ENCODE measurements at regions not wholly inside any gene's neighbourhood (a gene's known extent, or its start where the extent isn't known, plus 50 kb on each side); places are given as distances from the start of the nearest gene placed in this dataset.

GRCh38 chr6:155787168-155787567, 331.5 kb upstream of the NOX3 start:
- no peak for TF ChIP-seq CTCF (conservative IDR thresholded peaks at IDR 0.05 in 1 of 2, IDR thresholded peaks at IDR 0.05 in 1 of 2; ENCODE audit: extremely low read depth in 1 of 2, insufficient read depth in 1 of 2, low read depth in 1 of 2, low read length in 2 of 2)
- TF ChIP-seq EZH2 (IDR thresholded peaks at IDR 0.05; ENCODE audit: borderline replicate concordance, low read length), result no peak

Measured in mammary epithelial cell (primary cell).